Bronchial epithelial cell (primary cell): ENCODE measurements at regions not wholly inside any gene's neighbourhood (a gene's known extent, or its start where the extent isn't known, plus 50 kb on each side); places are given as distances from the start of the nearest gene placed in this dataset.

Experiments used
- DNase-seq: peaks from one replicate; pipeline ENCODE4 v3.0.0-alpha.2; 2010; ENCODE audit warnings: low read depth
- FAIRE-seq: peaks from 2 replicates; lab custom pipeline; 2011; peaks lifted over from hg19 to GRCh38; lab: Jason Lieb, UNC
- H3K27me3 ChIP-seq: 2 replicates; pipeline ENCODE4 v1.5.1; 2011; ENCODE audit warnings: low read length; ENCODE audit not compliant: control insufficient read depth, insufficient read depth
- H3K36me3 ChIP-seq: 2 replicates; pipeline ENCODE4 v1.5.1; 2011; ENCODE audit warnings: low read length; ENCODE audit not compliant: control insufficient read depth, insufficient read depth
- H3K4me3 ChIP-seq: 2 replicates; pipeline ENCODE4 v1.5.1; 2011; ENCODE audit warnings: mild to moderate bottlenecking, low read depth, low read length, control low read depth
- TF ChIP-seq, protein P1 (sequence below): IDR thresholded peaks from 2 replicates; pipeline ENCODE4 v1.5.1; 2011; ENCODE audit warnings: mild to moderate bottlenecking, moderate library complexity, low read length, control low read depth, inconsistent platforms; ENCODE audit not compliant: insufficient read depth, severe bottlenecking

DNA sequence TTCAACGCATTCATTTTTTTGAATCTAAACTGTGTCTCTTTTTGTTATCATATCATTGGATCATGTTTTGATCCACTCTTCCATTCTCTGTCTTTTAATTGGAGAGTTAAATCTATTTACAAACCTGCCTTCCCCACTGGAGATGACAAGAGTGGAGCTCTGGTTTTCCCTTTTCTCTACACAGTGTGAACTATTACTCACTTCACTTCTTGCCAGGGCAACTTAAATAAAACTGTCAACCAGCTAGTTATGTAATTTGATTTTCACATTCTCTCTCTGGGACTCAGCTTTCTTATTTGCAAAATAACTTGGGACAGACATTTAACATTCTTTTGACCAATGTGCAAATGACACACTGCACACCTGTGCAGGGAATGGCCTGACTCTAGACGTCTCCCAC lies 230.8 kb upstream of the CST7 start:
- Histone ChIP-seq H3K4me3 (no peak overlapping the region), H3K27me3 (no peaks in the 10 kb centered on the region), H3K36me3 (no peaks in the 10 kb centered on the region)
- DNase-seq (no peak), FAIRE-seq (no peak)
- TF ChIP-seq, protein P1, sequence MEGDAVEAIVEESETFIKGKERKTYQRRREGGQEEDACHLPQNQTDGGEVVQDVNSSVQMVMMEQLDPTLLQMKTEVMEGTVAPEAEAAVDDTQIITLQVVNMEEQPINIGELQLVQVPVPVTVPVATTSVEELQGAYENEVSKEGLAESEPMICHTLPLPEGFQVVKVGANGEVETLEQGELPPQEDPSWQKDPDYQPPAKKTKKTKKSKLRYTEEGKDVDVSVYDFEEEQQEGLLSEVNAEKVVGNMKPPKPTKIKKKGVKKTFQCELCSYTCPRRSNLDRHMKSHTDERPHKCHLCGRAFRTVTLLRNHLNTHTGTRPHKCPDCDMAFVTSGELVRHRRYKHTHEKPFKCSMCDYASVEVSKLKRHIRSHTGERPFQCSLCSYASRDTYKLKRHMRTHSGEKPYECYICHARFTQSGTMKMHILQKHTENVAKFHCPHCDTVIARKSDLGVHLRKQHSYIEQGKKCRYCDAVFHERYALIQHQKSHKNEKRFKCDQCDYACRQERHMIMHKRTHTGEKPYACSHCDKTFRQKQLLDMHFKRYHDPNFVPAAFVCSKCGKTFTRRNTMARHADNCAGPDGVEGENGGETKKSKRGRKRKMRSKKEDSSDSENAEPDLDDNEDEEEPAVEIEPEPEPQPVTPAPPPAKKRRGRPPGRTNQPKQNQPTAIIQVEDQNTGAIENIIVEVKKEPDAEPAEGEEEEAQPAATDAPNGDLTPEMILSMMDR = no peak

DNA sequence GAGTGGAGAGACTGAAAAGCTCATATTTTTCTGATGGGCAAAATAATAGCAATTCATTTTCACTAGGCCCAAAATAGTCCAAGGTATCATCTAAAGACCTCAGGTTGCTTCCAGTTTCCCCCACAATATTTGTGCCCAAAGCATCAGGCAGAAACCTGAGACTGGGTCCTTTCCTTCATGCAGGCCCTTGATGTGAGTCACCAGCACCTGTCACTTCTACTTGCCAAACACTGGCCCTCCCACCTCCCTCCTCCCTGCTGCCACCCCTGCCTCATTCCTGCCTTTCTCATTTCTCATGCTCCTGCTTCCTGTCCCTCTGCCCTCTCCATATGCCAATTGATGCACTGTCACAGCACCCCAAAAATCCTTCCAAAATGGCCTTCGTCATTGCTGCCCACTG lies 230.4 kb upstream of the CST7 start:
- no peaks in the 10 kb centered on the region for H3K36me3 ChIP-seq
- FAIRE-seq (no peak), DNase-seq (no peak)
- H3K27me3 ChIP-seq = no peaks in the 10 kb centered on the region
- TF ChIP-seq, protein P1 = no peak
- H3K4me3 ChIP-seq = no peak overlapping the region

DNA sequence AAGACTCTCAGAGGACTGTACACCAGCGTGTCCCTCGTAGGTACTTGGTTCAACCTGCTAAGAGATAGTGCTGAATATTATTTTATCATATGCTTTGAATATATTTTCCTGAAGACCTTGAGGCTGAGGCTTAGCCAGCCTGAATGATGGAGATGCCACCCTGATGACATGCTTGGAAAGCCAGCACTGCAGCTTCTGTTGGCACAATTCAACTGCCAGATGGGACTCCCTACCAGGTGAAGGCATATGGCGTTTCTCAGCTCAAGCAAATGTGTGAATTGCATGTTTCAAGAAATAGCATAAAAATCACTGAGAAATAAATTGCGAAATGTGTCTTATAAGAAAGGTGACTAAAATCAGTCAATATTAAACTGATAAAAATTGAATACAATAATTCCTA lies 228.1 kb upstream of the CST7 start:
- Histone ChIP-seq H3K27me3 (no peaks in the 10 kb centered on the region), H3K36me3 (no peaks in the 10 kb centered on the region), H3K4me3 (no peak overlapping the region)
- DNase-seq (no peak), FAIRE-seq (no peak)
- TF ChIP-seq, protein P1 = no peak

DNA sequence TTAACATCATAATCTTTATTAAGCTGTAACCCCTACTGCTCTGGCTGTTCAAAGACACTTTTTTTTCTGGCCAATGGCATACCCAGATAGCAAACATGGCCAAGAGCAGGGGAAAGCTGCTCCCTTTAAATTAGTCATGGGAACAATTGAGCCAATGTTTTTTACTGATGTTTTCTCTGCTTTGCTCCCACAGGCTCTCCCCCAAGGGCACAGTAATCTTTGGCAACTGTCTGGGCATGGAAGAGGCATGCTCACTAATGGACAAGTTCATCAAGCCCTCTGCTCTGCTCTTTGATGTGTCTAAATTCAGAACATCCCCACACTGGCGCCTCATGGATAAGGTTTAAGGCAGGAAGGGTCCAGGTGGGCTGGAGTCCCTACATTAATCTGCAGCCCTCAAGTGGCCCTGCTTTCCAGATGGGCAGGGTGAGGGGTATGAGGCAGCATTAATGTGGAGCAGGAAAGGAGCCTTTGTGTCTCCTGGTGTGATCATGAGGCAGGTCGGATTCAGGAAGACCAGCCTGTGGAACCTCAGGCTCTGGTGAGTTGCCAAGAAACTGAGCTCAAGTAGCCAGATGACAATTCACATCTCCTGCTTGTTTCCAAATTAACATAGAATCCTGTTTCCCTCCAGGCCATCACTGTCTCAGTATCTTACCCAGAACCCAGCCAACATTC lies 227.0 kb upstream of the CST7 start:
- H3K27me3 ChIP-seq = no peaks in the 10 kb centered on the region
- no peak for DNase-seq
- no peak overlapping the region for H3K4me3 ChIP-seq
- FAIRE-seq = peak; percentile 52
- TF ChIP-seq, protein P1 = no peak
- no peaks in the 10 kb centered on the region for H3K36me3 ChIP-seq

DNA sequence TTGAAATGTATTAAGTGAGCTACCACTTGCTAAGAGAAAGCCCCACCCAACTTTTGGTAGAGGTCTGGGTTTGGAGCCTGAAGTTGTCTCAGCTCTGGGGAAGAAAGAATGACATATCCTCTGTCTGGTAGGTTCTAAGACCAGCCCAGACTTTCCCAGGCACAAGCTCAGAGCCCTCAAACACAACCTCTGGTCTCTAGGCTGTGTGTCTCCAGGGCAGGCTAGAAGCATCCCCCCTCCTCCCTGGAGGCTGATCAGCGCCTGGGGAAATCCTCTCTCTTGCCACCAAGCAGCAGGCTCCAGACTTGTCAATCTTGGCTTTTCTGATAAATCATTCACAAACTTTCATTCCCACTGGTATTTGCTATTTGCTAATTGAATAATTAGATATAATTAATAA lies 226.5 kb upstream of the CST7 start:
- H3K4me3 ChIP-seq = no peak overlapping the region
- H3K27me3 ChIP-seq = no peaks in the 10 kb centered on the region
- no peak for DNase-seq
- no peaks in the 10 kb centered on the region for H3K36me3 ChIP-seq
- TF ChIP-seq, protein P1 = no peak
- FAIRE-seq = no peak

DNA sequence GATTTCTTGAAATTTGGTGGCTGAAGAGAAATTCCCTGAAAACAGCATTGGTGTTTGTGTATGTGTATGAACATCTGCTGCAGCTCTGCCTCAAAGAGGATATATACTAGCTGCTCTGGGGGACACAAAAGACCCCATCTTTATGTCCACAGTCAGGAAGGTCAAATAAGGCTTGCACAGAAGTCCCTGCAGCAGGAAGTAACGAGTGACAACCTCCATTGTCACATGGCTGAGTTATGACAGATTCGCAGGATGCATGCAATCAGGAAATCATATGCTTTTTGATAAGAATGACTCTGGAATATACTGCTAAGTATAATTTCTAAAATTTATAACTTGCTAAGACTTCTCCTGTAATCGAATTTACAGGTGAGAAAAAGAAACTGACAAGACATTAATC lies 225.9 kb upstream of the CST7 start:
- Histone ChIP-seq H3K4me3 (no peak overlapping the region), H3K36me3 (no peaks in the 10 kb centered on the region), H3K27me3 (no peaks in the 10 kb centered on the region)
- no peak for FAIRE-seq
- TF ChIP-seq, protein P1 = no peak
- no peak for DNase-seq
